Neuronal stem cell (in vitro differentiated cells): ENCODE measurements at regions not wholly inside any gene's neighbourhood (a gene's known extent, or its start where the extent isn't known, plus 50 kb on each side); places are given as distances from the start of the nearest gene placed in this dataset.

ENCODE experiments used
- DNase-seq: peaks from one replicate; pipeline ENCODE4 v3.0.0-alpha.2; 2013; ENCODE audit warnings: low spot score
- H2AFZ ChIP-seq: one replicate; pipeline ENCODE4 v1.6.1; 2013; ENCODE audit warnings: mild to moderate bottlenecking, low read length, inconsistent platforms
- H2AK5ac ChIP-seq: 2 replicates; pipeline ENCODE4 v1.6.1; 2013; ENCODE audit warnings: low read depth, mild to moderate bottlenecking, inconsistent platforms, low read length, moderate library complexity, mixed read lengths
- H2BK120ac ChIP-seq: 2 replicates; pipeline ENCODE4 v1.6.1; 2013; ENCODE audit warnings: low read depth, mild to moderate bottlenecking, inconsistent platforms, low read length, moderate library complexity, mixed read lengths
- H2BK12ac ChIP-seq: one replicate; pipeline ENCODE4 v1.6.1; 2013; ENCODE audit warnings: low read length, inconsistent platforms
- H2BK15ac ChIP-seq: 2 replicates; pipeline ENCODE4 v1.6.1; 2013; ENCODE audit warnings: mild to moderate bottlenecking, low read length, inconsistent platforms, mixed read lengths
- H2BK5ac ChIP-seq: one replicate; pipeline ENCODE4 v1.6.1; 2013; ENCODE audit warnings: inconsistent platforms, mild to moderate bottlenecking, low read length, moderate library complexity
- H3K14ac ChIP-seq: one replicate; pipeline ENCODE4 v1.6.1; 2013; ENCODE audit warnings: low read length, inconsistent platforms
- H3K18ac ChIP-seq: 2 replicates; pipeline ENCODE4 v1.6.1; 2013; ENCODE audit warnings: low read length, inconsistent platforms
- H3K23ac ChIP-seq: 2 replicates; pipeline ENCODE4 v1.6.1; 2013; ENCODE audit warnings: low read depth, mild to moderate bottlenecking, mixed read lengths, low read length, inconsistent platforms; ENCODE audit not compliant: poor library complexity
- H3K27ac ChIP-seq: replicated peaks from 3 replicates; pipeline ENCODE4 v1.5.1; 2013; ENCODE audit warnings: low read length, inconsistent platforms
- H3K27me3 ChIP-seq, 3 experiments: 2 replicates each; pipeline ENCODE4 v1.6.1; 2013; ENCODE audit warnings: low read length in 3 of 3, mild to moderate bottlenecking in 2 of 3, inconsistent platforms in 1 of 3, low read depth in 1 of 3, mixed read lengths in 1 of 3, moderate library complexity in 1 of 3; ENCODE audit not compliant: control insufficient read depth in 3 of 3, insufficient read depth in 3 of 3
- H3K36me3 ChIP-seq, 2 donors: replicated peaks in 1 of 2; 2 replicates each; pipeline ENCODE4 v1.6.1; 2013; ENCODE audit warnings: low read length in 2 of 2; ENCODE audit not compliant: control insufficient read depth in 2 of 2, insufficient read depth in 2 of 2
- H3K4ac ChIP-seq: 2 replicates; pipeline ENCODE4 v1.6.1; 2013; ENCODE audit warnings: inconsistent platforms, mild to moderate bottlenecking, low read length, moderate library complexity
- H3K4me1 ChIP-seq, 2 donors: 1 replicate in 1 of 2; 2 replicates in 1 of 2; pipeline ENCODE4 v1.6.1; 2013; ENCODE audit warnings: low read length in 2 of 2, low read depth in 1 of 2; ENCODE audit not compliant: control insufficient read depth in 2 of 2, insufficient read depth in 1 of 2
- H3K4me2 ChIP-seq: one replicate; pipeline ENCODE4 v1.6.1; 2013; ENCODE audit warnings: mild to moderate bottlenecking, low read length, inconsistent platforms; ENCODE audit not compliant: insufficient read depth, poor library complexity, severe bottlenecking
- H3K4me3 ChIP-seq, 2 donors: 2 replicates each; pipeline ENCODE4 v1.5.1; 2013; ENCODE audit warnings: low read length in 2 of 2, mild to moderate bottlenecking in 2 of 2, inconsistent platforms in 1 of 2, moderate library complexity in 1 of 2
- H3K79me1 ChIP-seq: one replicate; pipeline ENCODE4 v1.6.1; 2013; ENCODE audit warnings: low read depth, mild to moderate bottlenecking, inconsistent platforms, low read length, moderate library complexity
- H3K9ac ChIP-seq: one replicate; pipeline ENCODE4 v1.6.1; 2013; ENCODE audit warnings: mild to moderate bottlenecking, low read depth, low read length, inconsistent platforms; ENCODE audit not compliant: poor library complexity
- H3K9me3 ChIP-seq, 2 donors: replicated peaks in 1 of 2; 2 replicates each; pipeline versions ENCODE3 to v1.6.1; 2013; ENCODE audit warnings: low read length in 2 of 2, mild to moderate bottlenecking in 2 of 2, inconsistent platforms in 1 of 2, low read depth in 1 of 2, mixed read lengths in 1 of 2, moderate library complexity in 1 of 2; ENCODE audit not compliant: control insufficient read depth in 2 of 2, insufficient read depth in 1 of 2
- H4K8ac ChIP-seq: one replicate; pipeline ENCODE4 v1.6.1; 2013; ENCODE audit warnings: low read depth, mild to moderate bottlenecking, inconsistent platforms, low read length, moderate library complexity
- H4K91ac ChIP-seq: one replicate; pipeline ENCODE4 v1.6.1; 2013; ENCODE audit warnings: low read length, low read depth, mild to moderate bottlenecking, inconsistent platforms; ENCODE audit not compliant: poor library complexity
- WGBS, 2 donors: extraction: QIAGEN DNeasy Blood & Tissue Kit; methylation state at CpG; one replicate each; pipeline ENCODE4 v1.1.7; 2013; ENCODE audit warnings: missing lambda C conversion rate in 2 of 2, mixed read lengths in 1 of 2; ENCODE audit not compliant: insufficient read length in 2 of 2, insufficient replicate concordance in 1 of 2; ENCODE audit errors: extremely low coverage in 2 of 2; 5-methylcytosine and 5-hydroxymethylcytosine counted together

GRCh38 chr6:165843568-165844113 is 180.6 kb upstream of the PDE10A start:
- H3K36me3 ChIP-seq, result no peaks in the 10 kb centered on the region
- no peak for DNase-seq
- H2AFZ ChIP-seq, result no peak overlapping the region

GRCh38 chr6:165843121-165843520 is 180.1 kb upstream of the PDE10A start:
- peak overlapping the region; percentile 91 for H2AK5ac ChIP-seq
- no peak overlapping the region for H2BK15ac ChIP-seq
- no peak overlapping the region for H3K23ac ChIP-seq
- peak overlapping the region; percentile 60 for H3K18ac ChIP-seq
- H2BK5ac ChIP-seq, result no peak overlapping the region
- peak overlapping the region; percentile 54 for H3K9ac ChIP-seq
- H3K9me3 ChIP-seq, result peaks cover 0 to 3% of the 10 kb centered on the region in 2 donors
- no peak overlapping the region for H3K27ac ChIP-seq
- no CpG with 5 or more reads among the region's 5 CpGs for WGBS, 2 donors
- H3K4me3 ChIP-seq, result no peak overlapping the region
- no peaks in the 10 kb centered on the region for H3K36me3 ChIP-seq
- no peak overlapping the region for H2BK120ac ChIP-seq
- no peak overlapping the region for H3K4me2 ChIP-seq
- H3K4ac ChIP-seq, result peak overlapping the region; percentile 44
- H3K27me3 ChIP-seq, result peaks cover 0 to 2% (median 0%) of the 10 kb centered on the region in 3 experiments
- DNase-seq, result no peak
- H3K4me1 ChIP-seq, result peaks cover 6 to 51% of the 10 kb centered on the region in 2 donors
- H4K8ac ChIP-seq, result peak overlapping the region; percentile 52
- no peaks in the 10 kb centered on the region for H3K79me1 ChIP-seq
- H2AFZ ChIP-seq, result peak overlapping the region; percentile 20
- no peak overlapping the region for H3K14ac ChIP-seq
- no peak overlapping the region for H2BK12ac ChIP-seq
- H4K91ac ChIP-seq, result no peak overlapping the region

More at GRCh38 chr6:165843568-165844113, 180.6 kb upstream of the PDE10A start:
- no peak overlapping the region for H2BK120ac ChIP-seq
- H2BK5ac ChIP-seq, result no peak overlapping the region
- peak overlapping the region; percentile 34 for H3K9ac ChIP-seq
- H3K18ac ChIP-seq, result peak overlapping the region; percentile 50
- H4K8ac ChIP-seq, result no peak overlapping the region
- H3K4ac ChIP-seq, result no peak overlapping the region
- H3K27ac ChIP-seq, result no peak overlapping the region
- peaks cover 0 to 3% of the 10 kb centered on the region in 2 donors for H3K9me3 ChIP-seq
- whole genome bisulfite sequencing, 2 donors, result no CpG with 5 or more reads among the region's 11 CpGs
- H3K14ac ChIP-seq, result no peak overlapping the region
- H2AK5ac ChIP-seq, result peak overlapping the region; percentile 91
- H3K4me3 ChIP-seq, result no peak overlapping the region
- H3K23ac ChIP-seq, result no peak overlapping the region
- H2BK15ac ChIP-seq, result no peak overlapping the region
- no peaks in the 10 kb centered on the region for H3K79me1 ChIP-seq
- H3K27me3 ChIP-seq, result peaks cover 0 to 2% (median 0%) of the 10 kb centered on the region in 3 experiments
- no peak overlapping the region for H2BK12ac ChIP-seq
- H3K4me1 ChIP-seq, result peaks cover 6 to 52% of the 10 kb centered on the region in 2 donors
- H4K91ac ChIP-seq, result no peak overlapping the region
- no peak overlapping the region for H3K4me2 ChIP-seq

- WGBS, 2 donors, result no CpG with 5 or more reads among the region's 12 CpGs
- Histone ChIP-seq H3K4me3 (no peak overlapping the region), H2BK15ac (no peak overlapping the region)
Observed at GRCh38 chr6:165842281-165842936, 179.4 kb upstream of the PDE10A start.

GRCh38 chr6:165841153-165841558 is 178.1 kb upstream of the PDE10A start:
- no CpG with 5 or more reads among the region's 9 CpGs for WGBS, 2 donors
- Histone ChIP-seq H3K18ac (peak overlapping the region; percentile 49), H2AFZ (peak overlapping the region; percentile 51), H3K4me1 (peaks cover 3 to 32% of the 10 kb centered on the region in 2 donors), H2AK5ac (no peak overlapping the region), H3K4ac (no peak overlapping the region), H2BK15ac (no peak overlapping the region), H2BK5ac (no peak overlapping the region), H4K91ac (no peak overlapping the region), H3K9me3 (peaks cover 0 to 3% of the 10 kb centered on the region in 2 donors), H3K4me2 (no peak overlapping the region), H2BK12ac (no peak overlapping the region), H3K27me3 (peaks cover 0 to 2% (median 0%) of the 10 kb centered on the region in 3 experiments), H2BK120ac (no peak overlapping the region), H3K36me3 (no peaks in the 10 kb centered on the region), H3K23ac (peak overlapping the region; percentile 49), H3K79me1 (no peaks in the 10 kb centered on the region), H4K8ac (no peak overlapping the region), H3K9ac (no peak overlapping the region), H3K4me3 (no peak overlapping the region), H3K27ac (no peak overlapping the region), H3K14ac (no peak overlapping the region)
- DNase-seq, result no peak

More at GRCh38 chr6:165842281-165842936, 179.4 kb upstream of the PDE10A start:
- peaks cover 0 to 2% (median 0%) of the 10 kb centered on the region in 3 experiments for H3K27me3 ChIP-seq
- DNase-seq, result no peak
- H2BK12ac ChIP-seq, result no peak overlapping the region
- no peaks in the 10 kb centered on the region for H3K36me3 ChIP-seq
- no peak overlapping the region for H3K4me2 ChIP-seq
- H2AFZ ChIP-seq, result no peak overlapping the region
- H3K4me1 ChIP-seq, result peaks cover 5 to 44% of the 10 kb centered on the region in 2 donors
- peak overlapping the region; percentile 32 for H3K14ac ChIP-seq
- no peaks in the 10 kb centered on the region for H3K79me1 ChIP-seq
- H3K4ac ChIP-seq, result no peak overlapping the region
- H4K91ac ChIP-seq, result no peak overlapping the region
- H4K8ac ChIP-seq, result no peak overlapping the region
- no peak overlapping the region for H3K27ac ChIP-seq
- H3K9me3 ChIP-seq, result peaks cover 0 to 3% of the 10 kb centered on the region in 2 donors
- no peak overlapping the region for H2BK120ac ChIP-seq
- H3K18ac ChIP-seq, result no peak overlapping the region
- H3K23ac ChIP-seq, result no peak overlapping the region
- H3K9ac ChIP-seq, result no peak overlapping the region
- H2AK5ac ChIP-seq, result no peak overlapping the region
- no peak overlapping the region for H2BK5ac ChIP-seq
